HG02938 (cell line): ENCODE measurements at regions not wholly inside any gene's neighbourhood (a gene's known extent, or its start where the extent isn't known, plus 50 kb on each side); places are given as distances from the start of the nearest gene placed in this dataset.
"Not testable (repeated sequence)": the region's sequence is repeated elsewhere in the genome, so short reads cannot be mapped to it uniquely, and the experiment has no call there.

Experiments used
- ATAC-seq: cut with Tn5 transposase; IDR thresholded peaks from one replicate; pipeline ENCODE4 v1.9.1; 2021; ENCODE audit warnings: mild to moderate bottlenecking, moderate library complexity; ENCODE audit not compliant: unreplicated experiment

DNA sequence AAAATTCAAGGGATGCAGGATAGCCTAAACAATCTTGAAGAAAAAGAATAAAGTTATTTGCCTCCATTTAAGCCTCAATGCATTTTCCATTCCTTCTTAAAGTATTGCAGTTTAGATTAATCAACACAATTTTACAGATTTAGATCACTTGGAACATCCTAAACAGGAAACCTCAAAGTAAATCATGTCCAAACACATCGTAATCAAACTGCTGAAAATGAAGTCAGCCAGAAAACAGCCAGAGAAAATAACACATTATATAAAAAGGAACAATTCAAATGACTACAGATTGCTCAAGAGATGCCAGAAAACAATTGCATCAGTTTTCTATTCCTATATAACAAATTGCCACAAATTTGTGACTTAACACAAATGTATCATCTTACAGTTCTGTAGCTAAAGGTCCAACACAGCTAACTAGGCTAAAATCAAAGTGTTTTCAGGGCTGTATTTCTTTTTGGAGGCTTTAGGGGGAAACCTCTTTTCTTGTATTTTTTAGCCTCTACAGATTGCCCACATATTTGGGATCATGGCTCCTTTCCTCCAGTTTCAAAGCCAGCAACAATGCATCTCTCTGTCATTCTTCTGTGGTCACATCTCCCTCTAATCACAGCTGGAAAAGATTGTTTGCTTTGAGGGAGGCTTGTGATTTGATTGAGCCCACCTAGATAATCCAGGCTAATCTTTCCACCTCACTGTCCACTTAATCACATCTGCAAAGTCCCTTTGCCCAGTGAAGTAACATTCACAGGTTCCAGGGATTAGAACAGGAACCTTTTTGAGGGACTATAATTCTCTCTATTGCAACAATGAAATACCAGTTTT is 543.3 kb upstream of the UBE2E2 start:
- ATAC-seq, result no peak

DNA sequence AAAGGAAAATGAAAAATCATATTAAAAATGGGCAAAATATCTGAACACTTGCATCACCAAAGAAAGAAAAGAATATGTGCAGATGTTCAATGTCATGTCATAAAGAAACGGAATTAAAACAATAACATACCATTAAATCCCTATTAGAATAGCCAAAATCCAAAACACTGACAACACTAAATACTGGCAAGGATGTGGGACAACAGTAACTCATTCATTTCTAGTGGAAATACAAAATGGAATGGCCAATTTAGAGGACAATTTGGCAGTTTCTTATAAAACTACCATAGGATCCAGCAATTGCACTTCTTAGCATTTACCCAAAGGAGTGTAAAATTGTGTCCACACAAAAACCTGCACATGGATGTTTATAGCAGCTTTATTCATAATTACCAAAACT is 542.5 kb upstream of the UBE2E2 start:
- no peak for ATAC-seq

DNA sequence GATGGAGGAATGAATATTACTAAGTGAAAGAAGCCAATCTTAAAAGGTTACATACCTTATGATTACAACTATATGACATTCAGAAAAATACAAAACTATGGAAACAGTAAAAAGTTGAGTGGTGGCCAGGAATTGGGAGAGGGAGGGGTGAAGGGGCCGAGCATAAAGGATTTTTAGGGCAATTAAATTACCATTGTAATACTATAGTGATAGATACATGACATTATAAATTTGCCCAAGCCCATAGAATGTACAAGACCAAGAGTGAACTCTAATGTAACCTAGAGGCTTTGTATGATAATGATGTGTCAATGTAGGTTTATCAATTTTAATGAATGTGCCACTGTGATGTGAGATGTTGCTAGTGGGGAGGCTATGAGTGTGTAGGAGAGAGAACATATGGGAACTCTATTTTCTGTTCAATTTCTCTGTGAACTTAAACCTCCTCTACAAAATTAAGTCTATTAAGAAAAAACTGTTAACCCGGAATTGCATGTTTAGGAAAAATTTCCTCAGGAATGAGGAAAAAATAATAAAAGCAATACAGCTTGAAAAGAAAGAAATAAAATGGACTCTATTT is 541.9 kb upstream of the UBE2E2 start:
- ATAC-seq, result no peak

DNA sequence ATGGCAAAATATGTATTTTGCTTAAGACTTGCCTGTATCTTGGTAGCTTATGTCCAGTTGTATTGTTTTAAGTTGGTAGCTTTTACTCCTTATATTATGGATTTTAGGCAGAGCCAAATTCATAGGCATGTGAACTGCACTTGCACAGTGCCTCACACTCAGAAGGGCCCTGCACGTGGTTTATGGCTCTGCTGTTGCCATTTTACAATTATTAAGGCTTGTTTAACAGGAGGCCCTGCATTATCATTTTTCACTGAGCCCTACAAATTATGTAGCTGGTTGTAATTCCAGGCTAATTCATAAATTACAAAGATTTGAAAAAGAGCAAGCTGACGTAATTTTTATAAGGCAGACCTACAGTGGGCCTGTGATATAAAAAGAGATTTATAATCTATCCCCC is 537.6 kb upstream of the UBE2E2 start:
- no peak for ATAC-seq

DNA sequence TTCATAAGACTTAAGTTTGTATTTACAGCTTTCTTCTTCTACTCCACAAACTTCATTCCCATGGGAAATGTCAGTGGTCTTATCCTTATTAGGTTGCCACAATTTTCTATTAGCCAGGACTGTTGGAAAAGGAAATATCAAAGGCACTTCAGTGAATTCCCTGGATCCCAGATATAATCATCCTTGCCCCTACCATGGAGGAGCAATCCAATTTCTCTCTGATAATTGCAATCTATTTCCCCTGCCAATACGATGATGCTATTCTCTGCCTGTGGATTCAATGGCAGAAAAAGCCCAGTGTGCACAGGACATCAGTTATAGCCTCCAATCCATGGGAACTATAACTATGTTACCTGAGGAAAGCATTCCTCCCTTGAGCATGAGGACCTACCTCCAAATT is 536.4 kb upstream of the UBE2E2 start:
- no peak for ATAC-seq

DNA sequence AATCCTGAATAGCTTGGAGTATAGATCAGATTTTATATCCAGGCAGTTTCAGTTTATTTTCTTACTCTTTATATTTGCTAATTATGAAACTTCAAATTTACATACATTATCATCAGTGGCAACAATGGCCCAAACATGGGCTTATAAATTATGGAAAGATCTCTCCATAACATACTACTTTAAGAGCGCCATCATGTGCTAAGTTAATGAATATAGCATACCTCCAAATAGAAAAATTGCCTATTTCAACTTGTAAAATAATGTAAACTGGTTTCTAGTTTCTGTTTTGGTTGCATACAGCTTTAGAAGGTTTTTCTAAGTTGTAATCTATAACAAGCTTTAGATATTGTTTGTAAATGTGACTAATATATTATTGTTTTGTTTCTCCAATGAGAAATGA is 531.3 kb upstream of the UBE2E2 start:
- no peak for ATAC-seq

DNA sequence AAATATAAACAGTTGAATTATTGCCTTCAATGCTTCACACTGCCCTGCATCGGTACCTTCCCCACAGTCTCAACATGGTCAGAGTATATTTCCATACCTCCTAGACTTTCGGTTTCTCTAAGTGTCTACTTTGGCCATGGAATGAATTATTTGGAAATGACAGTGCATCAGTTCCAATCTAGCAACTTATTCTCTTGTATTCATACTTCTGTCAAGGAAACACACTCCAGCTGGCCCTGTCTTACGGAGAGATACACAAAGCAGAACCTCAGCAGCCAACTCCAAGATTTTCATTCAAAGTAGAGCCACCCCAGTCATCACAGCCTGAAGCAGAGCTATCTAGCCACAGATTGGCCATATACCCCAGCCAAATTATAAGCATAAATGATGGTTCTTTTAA is 518.4 kb upstream of the UBE2E2 start:
- ATAC-seq, result no peak

DNA sequence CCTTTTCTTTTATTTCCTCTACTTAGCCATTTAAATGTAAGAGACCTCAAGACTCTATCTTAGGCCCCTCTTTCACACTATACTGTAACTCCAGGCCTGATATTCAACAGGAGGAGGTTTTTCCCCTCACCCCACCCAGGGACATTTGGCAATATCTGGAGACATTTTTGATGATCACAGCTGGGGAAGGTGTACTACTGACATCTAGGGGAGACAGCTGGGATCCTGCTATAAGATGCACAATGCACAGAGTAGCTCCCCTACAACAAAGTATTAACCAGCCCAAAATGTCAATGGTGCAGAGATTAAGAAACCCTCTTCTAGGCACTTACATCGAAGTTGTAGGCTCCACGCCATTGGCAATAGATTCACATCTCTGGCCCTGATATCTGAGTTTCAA is 517.5 kb upstream of the UBE2E2 start:
- ATAC-seq, result peak; percentile 67

DNA sequence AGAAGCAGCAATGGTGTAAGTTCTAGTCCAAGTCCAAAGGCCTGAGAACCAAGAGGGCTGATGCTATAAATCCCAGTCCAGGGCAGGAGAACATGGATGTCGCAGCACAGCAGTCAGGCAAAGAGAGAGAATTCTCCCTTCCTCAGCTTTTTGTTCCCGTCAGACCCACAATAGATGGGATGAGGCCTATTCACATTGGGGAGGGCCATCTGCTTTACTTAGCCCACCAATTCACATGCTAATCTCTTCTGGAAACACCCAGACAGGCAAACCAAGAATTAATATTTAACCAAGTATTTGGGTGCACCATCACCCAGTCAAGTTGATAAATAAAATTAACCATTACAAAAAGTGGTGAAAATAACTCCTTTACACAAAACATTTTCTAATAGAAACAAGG is 511.7 kb upstream of the UBE2E2 start:
- ATAC-seq, result no peak

DNA sequence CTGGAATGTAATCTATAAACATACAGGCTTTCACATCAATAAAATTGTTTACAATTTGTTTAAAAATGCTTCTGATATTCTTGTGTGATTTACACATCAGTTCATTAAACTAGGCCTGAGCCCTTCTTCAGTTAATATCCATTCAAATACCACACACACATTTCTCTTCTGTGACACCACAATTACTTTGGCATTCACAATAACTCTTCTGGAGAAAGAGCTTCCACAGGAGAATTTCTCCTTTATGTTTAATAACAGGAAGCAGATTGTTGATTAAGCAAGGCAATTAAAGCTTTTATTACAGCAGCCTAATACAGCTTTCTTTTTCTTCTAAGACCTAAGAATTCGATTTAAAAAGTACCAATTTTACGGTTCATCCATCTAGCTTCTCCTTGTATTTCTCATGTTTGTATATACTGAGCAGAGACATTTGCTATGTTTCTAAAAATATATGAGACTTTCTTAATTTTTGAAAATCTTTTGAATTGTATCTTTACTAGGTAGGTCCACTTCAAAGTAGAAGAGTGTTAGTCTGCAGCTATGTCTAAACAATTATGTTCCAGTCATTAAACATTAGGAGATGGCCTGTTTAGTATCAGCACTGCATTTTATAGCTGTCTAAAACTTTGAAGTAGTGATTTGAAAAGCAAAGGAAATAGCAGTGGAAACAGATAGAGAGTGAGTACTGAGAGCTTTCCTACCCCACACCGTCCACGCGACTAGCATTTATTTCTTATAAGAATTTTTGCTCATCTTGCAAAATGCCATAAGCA is 511.1 kb upstream of the UBE2E2 start:
- ATAC-seq, result no peak

DNA sequence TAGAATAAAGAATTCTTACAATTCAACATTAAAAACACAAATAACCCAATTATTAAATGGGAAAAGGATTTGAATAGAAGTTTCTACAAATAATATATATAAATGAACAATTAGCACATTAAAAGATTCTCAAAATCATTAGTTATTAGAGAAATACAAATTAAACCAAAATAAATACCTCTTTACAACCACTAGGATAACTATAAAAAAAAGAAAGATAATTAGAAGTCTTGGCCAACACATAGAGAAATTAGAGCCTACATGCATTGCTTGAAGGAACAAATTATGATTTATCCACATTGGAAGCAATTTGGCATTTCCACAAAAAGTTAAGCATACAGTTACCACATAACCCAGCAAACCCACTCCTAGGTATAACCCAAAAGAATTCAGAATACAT is 502.3 kb upstream of the UBE2E2 start:
- no peak for ATAC-seq

DNA sequence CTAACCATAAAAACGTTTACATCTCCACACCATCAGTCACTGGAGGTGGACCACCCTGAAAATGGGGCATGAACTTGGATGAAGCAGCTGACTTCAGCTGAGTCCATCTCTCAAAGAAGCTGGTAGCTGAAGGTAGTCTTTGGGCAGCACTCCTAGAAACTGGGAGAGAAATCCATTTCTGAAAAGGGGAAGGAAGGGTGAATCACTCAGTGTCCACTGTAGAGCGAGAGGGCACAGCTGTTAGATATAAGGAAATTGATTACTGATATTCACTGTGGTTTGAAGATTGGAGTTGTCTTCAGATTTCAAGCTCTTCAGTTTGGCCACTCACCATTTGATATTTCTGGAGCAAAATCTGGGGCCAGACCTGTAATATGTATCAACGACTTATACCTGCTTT is 499.0 kb upstream of the UBE2E2 start:
- no peak for ATAC-seq

DNA sequence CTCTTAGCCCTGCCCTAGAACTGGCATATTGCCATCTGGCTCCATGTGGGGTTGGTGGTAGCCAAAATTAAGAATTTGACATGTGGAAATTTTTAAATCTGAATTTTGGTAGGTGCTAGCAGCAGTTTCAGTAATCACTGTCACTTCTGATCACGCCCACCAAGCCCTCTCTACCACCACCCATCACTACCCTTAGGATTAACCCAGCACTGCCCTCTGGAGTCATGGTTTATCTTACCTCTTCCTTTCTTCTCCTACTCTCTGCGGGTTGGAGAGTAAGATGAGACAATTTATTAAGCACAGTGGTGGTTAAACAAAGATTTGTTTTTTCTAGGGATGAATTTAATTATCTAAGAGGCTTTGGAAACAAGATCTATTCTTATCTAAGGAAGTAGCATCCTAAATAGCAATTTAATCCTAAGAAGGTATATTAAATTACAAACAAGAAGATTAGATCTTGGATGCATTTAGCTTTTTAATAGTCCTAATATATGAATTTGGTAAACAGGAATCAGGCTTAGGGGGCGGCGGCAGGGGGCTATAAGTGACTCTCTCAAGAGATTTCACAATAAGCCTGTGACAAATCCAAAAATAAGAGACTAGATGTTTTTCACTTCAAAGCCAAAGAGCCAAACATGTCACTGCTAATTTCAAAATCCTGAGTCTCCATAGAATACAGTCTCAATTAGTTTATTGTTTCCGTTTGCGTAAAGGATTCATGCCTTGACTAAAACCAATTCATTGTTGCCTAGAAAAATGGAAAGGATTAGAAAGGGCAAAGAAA is 498.4 kb upstream of the UBE2E2 start:
- no peak for ATAC-seq

DNA sequence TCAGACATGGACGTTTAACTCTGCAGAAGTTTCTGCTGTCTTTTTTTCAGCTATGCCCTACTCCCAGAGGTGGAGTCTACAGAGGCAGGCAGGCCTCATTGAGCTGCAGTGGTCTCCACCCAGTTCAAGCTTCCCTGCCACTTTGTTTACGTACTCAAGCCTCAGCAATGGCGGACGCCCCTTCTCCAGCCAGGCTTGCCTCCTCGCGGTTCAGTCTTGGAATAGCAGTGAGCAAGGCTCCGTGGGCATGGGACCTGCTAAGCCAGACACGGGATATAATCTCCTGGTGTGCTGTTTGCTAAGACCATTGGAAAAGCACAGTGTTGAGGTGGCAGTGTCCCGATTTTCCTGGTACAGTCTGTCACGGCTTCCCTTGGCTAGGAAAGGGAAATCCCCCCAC is 496.2 kb upstream of the UBE2E2 start:
- ATAC-seq, result not testable (repeated sequence)

DNA sequence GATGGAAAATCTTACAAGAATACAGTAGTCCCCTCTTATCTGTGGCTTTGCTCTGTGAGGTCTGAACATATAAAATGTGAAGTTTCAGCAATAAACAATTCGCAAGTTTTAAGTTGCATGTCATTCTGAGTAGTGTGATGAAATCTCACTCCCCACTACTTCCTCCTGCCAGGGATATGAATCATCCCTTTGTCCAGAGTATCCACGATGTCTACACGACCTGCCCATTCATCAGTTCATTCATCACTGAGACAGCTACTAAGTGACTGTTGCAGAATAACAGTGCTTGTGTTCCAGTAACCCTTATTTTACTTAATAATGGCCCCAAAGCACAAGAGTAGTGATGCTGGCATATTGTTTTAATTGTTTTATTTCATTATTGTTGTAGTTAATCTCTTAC is 489.2 kb upstream of the UBE2E2 start:
- ATAC-seq, result no peak

DNA sequence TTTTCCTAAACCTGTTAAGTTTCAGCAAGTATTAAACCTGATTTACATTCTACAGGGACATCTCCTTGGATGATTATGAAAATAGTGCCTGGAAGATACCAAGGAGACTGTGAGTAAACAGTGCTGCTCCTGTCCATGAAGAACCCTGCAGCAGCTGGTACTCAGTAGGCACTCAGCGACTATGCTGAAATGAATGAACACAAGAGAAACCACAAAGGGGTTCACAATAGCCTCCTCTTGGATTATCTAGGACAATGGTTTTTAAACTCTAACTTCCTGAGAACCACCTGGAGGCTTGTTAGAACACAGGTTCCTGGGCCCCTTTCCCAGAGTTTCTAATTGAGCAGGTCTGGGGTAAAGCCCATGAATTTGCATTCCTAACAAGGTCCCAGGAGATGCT is 488.4 kb upstream of the UBE2E2 start:
- ATAC-seq, result no peak

DNA sequence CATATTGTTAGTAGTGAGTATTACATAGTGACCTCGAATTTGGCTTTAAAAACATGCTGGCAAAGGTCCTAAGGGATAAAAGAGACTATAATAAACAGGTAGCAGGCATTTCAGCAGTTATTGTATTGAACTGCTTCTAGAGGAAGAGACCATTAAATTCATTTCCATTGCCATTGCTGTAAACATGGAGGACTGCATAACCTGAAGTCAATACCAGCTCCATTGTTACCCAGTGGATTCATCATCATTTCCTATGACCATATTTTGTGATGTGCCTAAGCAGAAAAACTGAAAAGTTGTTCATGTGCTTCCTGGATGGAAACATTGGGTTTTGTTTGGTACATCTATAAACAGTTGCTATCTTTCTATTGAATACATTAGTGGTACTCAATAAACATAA is 482.5 kb upstream of the UBE2E2 start:
- no peak for ATAC-seq

DNA sequence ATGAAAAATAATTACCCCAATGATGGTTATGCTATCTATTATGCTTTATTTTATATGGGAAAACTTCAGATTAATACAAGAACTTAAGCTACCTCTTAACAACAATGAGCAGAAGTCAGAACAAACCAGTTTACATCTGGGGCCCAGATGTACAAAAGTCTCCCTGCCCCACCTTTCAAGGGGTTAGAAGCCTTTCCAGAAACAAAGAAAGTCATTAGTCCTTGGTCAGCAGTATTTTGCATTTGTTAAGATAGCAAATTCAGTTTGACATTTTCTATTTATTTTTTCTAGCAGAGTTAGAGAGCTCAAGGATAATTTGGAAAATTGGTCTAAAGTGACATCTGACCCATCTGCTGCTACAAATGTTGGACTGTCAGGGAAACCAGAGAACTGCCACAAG is 478.7 kb upstream of the UBE2E2 start:
- no peak for ATAC-seq

DNA sequence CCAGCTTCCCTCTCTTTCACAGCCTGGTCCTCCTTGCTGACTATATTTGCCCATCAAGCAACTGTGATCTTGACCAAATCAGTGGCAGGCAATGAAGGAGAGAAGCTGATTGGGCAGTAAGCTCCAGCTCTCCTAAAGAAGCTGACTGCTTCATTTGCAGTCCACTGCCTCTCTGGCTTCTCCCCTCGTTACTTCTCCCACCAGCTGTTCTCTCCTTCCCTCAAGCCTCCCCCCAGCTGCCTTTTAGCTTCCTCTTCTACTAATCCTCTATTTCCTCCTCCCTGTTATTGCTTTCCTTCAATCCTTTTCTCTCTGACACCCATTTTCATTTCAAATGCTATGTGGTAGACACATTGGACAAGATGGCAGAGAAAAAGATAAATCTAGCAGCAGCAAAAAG is 474.7 kb upstream of the UBE2E2 start:
- ATAC-seq, result no peak

DNA sequence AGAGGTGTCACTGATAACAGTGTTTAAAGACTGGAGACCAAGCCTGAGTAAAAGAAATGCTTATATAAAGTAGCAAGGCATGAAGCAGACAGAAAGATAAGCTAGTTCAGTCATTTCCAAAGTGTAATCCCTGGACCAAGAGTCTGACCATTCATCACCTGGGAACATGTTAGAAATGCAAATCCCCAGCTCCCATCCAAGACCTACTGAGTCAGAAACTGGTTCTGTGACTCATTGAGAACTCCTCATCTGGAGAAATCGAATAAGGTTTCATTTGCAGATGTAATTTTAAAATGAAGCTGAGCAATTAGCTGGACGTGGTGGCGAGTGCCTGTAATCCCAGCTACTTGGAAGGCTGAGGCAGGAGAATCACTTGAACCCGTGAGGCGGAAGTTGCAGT is 473.9 kb upstream of the UBE2E2 start:
- ATAC-seq, result no peak

DNA sequence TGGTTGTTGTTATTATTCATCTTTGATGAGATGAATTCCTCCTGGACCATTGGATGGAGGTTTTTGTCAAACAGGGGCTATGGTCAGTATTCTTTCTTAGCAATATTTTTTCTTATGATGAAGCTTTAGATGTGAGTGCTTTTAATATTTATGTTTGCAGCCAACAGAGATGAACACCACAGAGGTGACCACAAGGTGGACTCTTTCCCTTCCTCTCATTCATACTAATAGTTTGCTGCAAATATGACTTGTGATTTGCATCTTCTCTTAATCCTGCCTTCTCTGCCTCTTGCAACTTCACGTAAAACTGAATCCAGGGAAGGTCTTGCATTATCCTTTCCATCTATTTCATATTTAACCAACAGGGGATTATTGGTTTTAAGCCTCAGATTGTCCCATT is 473.1 kb upstream of the UBE2E2 start:
- ATAC-seq, result no peak
